ENCODE measurements at regions not wholly inside any gene's neighbourhood (a gene's known extent, or its start where the extent isn't known, plus 50 kb on each side); places are given as distances from the start of the nearest gene placed in this dataset.

- no peak for TF ChIP-seq CTCF (IDR thresholded peaks at IDR 0.05)
- TF ChIP-seq POLR2A (IDR thresholded peaks at IDR 0.05): no peak
Observed at GRCh38 chr5:4963265-4963664, 176.9 kb upstream of the ADAMTS16 start.

Data from ovary (tissue), 3 donors.